Cerebellar nuclear complex (tissue), 1 donor: ENCODE measurements at regions not wholly inside any gene's neighbourhood (a gene's known extent, or its start where the extent isn't known, plus 50 kb on each side); places are given as distances from the start of the nearest gene placed in this dataset.
"Not testable (repeated sequence)": the region's sequence is repeated elsewhere in the genome, so short reads cannot be mapped to it uniquely, and the experiment has no call there.

Source experiments
- DNase-seq, 2 experiments: peaks; one replicate each; lab custom pipeline; 2025; lab: John Stamatoyannopoulos, UW

- DNase-seq: no peak
Measured at GRCh38 chr1:191739544-191739943, 418.7 kb upstream of the RGS18 start.

GRCh38 chr1:191752342-191752741 lies 405.9 kb upstream of the RGS18 start:
- DNase-seq: no peak

- DNase-seq: no peak
Measured at GRCh38 chr1:191760016-191760415, 398.2 kb upstream of the RGS18 start.

GRCh38 chr1:191788551-191788950 lies 369.7 kb upstream of the RGS18 start:
- no peak for DNase-seq

- DNase-seq: no peak
Measured at GRCh38 chr1:191798178-191798577, 360.1 kb upstream of the RGS18 start.

GRCh38 chr1:191804311-191804710 lies 354.0 kb upstream of the RGS18 start:
- DNase-seq: no peak

- not testable (repeated sequence) for DNase-seq
Measured at GRCh38 chr1:191813593-191813992, 344.7 kb upstream of the RGS18 start.

GRCh38 chr1:191818198-191818597 lies 340.1 kb upstream of the RGS18 start:
- no peak for DNase-seq

GRCh38 chr1:191831572-191831971 lies 326.7 kb upstream of the RGS18 start:
- DNase-seq: no peak

- DNase-seq: no peak
Measured at GRCh38 chr1:191839891-191840290, 318.4 kb upstream of the RGS18 start.

GRCh38 chr1:191851799-191852595 lies 306.3 kb upstream of the RGS18 start:
- no peak for DNase-seq

GRCh38 chr1:191852907-191853306 lies 305.4 kb upstream of the RGS18 start:
- DNase-seq: no peak

GRCh38 chr1:191857600-191857999 lies 300.7 kb upstream of the RGS18 start:
- no peak for DNase-seq

GRCh38 chr1:191865479-191865878 lies 292.8 kb upstream of the RGS18 start:
- DNase-seq: no peak

- DNase-seq: no peak
Measured at GRCh38 chr1:191866155-191866554, 292.1 kb upstream of the RGS18 start.

- no peak for DNase-seq
Measured at GRCh38 chr1:191869790-191870312, 288.4 kb upstream of the RGS18 start.

- DNase-seq: no peak
Measured at GRCh38 chr1:191870490-191870889, 287.8 kb upstream of the RGS18 start.

GRCh38 chr1:191875994-191876393 lies 282.3 kb upstream of the RGS18 start:
- DNase-seq: no peak

GRCh38 chr1:191876631-191877030 lies 281.6 kb upstream of the RGS18 start:
- DNase-seq: no peak

- no peak for DNase-seq
Measured at GRCh38 chr1:191882870-191883269, 275.4 kb upstream of the RGS18 start.

GRCh38 chr1:191886977-191887376 lies 271.3 kb upstream of the RGS18 start:
- DNase-seq: no peak

- no peak for DNase-seq
Measured at GRCh38 chr1:191888996-191889622, 269.2 kb upstream of the RGS18 start.

- no peak for DNase-seq
Measured at GRCh38 chr1:191889623-191890003, 268.6 kb upstream of the RGS18 start.
